IPS DF 4.7 (cell line): ENCODE measurements at regions not wholly inside any gene's neighbourhood (a gene's known extent, or its start where the extent isn't known, plus 50 kb on each side); places are given as distances from the start of the nearest gene placed in this dataset.

Experiments
- DNase-seq: peaks from one replicate; pipeline ENCODE4 v3.0.0-alpha.2; 2013; ENCODE audit warnings: low spot score; ENCODE audit errors: extremely low read depth

GRCh38 chr16:66150698-66151482 is 215.6 kb upstream of the CDH5 start:
- DNase-seq = no peak

- DNase-seq = no peak
Observed at GRCh38 chr16:66147291-66147690, 219.2 kb upstream of the CDH5 start.

GRCh38 chr16:66146798-66147197 is 219.7 kb upstream of the CDH5 start:
- DNase-seq = no peak

- no peak for DNase-seq
Observed at GRCh38 chr16:66144641-66145040, 221.8 kb upstream of the CDH5 start.

- DNase-seq = no peak
Observed at GRCh38 chr16:66143415-66143814, 223.1 kb upstream of the CDH5 start.

DNA sequence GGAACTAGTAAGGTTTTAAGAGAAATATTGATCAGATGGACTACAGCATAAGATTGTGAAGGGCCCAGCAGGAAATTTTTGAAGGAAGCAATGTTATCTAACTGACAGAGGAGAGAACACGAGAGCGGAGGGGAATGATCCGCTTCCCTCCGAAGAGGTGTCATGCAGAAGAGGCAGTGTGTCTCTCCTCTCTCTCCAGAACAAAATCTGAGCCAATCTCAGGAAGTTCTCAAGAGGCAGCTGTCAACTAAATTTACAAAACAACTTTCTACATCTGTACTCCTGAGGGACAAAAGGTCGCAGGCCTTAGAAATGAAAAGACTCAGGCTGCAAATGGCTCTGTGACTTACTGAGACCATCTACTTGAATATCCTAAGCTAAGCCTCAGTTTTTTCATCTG is 224.6 kb upstream of the CDH5 start:
- no peak for DNase-seq

DNA sequence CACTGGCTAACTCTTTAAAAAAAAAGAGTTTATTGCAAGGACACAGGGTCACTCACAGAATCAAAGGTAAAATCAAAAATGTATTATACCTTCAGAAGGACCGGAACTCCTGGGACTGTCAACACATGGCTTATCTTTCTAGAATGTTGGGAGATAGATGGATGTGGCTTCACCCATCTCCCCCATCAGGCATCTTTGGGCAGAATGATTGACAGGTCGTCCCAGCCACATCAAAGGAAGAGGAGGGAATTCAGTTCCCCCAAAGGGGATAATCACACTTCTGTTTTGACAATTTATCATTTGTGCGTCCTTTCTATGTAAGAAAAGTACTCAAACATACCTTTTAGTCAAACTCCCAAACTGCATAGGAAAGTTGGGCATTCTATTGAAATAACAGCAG is 228.6 kb upstream of the CDH5 start:
- DNase-seq = no peak

DNA sequence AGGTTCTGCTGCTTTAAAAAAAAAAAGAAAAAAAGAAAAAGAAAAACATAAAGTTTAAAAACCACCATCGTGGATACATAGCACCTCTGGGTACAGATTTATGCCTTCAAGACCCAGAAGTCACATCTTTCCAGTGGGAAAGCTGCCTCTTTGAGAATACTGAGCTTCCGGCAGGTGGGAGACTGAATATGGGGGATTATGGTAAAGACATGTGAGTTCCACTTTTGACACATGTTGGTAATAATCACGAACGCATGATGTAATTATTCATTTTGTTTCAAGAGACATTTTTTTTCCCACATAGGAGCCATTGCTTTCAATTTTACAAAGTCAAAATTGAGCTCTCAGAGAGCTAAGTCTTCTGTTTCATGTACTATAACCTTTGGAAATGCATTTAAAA is 229.7 kb upstream of the CDH5 start:
- no peak for DNase-seq

DNA sequence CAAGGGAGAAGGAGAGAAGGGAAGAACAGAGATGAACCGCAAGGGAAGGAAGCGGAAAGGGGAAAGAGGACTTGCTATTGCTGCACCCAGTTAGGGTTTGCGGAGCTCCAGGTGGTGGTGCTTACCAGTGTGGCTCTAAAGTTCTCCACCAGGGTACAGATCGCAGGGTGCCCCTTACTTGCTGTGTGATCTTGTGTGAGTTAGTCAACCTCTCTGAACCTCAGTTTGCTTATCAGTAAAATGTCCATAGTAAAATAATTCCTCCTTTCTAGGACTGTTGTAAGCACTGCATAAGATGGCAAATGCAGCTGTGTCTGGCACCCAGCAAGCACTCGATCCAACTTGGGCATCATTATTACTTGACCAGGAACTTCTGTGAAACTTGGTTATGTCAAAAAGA is 230.7 kb upstream of the CDH5 start:
- no peak for DNase-seq

DNA sequence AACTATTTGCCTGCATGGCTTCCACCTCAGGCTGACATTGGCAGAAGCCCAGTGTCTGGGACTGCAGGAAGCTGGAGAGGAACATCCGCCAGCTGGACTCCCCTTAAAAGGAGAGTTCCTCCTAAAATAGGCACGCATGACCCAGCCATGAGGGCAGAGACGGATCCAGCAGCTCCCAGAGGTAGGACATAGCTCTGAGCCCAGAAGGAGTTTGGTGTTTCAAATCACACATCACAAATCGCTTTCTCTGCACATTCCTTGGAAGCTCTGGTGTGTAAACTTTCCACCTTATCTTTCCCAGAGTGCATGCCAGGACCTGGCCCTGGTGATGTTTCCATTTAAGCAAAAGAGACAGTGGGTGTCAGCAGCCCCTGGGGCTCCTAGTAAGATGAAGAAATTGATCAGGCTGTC is 231.1 kb upstream of the CDH5 start:
- no peak for DNase-seq

DNA sequence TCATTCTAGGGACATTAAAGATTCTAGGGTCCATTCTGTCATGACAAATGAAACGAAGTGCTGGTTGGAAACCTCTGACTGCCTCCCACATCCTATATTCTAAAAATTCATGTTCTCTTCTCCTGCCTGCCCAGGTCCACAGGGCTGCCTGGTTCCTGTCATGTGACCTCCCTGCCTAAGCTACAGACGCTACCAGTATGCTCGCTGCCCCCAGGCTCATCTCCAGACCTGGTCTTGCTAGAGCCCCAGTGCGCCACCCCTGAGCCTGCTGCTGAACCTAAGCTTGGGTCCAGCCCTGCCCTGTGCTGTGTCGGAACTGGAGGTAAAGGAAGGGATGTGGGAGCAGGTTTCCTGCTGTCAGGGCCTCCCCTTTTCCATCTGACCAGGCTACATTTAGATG is 231.6 kb upstream of the CDH5 start:
- no peak for DNase-seq

DNA sequence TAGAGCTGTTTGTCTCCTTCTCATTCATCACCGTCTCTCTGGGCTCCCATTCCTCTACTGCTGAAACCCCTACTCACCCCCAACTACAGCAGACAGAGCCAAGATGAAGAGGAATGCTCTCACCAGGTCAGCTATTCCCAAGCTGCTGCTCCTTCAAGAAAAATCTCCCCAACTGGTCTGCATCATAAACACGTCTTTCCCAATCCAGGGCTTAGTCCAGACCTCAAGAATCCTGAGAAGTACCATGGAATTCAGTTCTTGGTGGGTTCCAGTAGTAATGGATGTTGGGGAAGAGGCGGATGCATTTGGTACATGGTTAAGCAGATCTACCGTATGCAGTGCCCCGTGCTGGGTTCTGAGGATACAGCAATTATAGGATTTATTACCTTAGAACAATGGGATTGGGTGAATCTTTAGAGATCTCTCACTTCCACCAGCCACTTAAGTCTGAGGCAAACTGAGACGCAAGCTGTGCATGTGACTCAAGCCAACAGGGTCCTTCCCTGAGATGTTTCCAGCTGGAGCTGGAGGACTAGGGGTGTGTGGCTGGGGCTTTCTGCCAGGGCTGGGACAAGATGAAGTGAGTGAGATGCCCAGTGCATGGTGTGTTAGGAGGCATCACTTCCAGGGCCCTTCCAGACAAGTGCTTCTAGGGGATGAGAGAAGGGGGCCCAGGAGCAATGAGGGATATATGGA is 232.7 kb upstream of the CDH5 start:
- DNase-seq = no peak

DNA sequence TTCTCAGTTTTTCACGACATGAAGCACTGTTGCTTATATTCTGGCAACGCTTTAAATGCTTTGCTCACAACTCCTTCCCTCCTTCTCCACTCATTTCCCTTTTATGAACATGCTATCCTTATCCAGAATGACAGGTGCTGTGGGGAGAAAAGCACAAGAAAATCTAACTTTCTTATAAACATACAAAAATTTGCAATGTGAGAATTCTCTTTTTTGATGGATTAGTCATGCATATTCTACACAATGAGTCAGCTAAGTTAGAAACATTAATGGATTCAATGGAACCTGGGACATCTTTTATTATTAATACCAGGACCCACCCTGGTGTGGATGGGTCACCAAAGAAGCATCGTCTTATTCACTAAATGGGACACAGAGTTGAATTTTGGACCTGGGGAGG is 234.6 kb upstream of the CDH5 start:
- no peak for DNase-seq

- DNase-seq = no peak
Observed at GRCh38 chr16:66131156-66131807, 235.2 kb upstream of the CDH5 start.

DNA sequence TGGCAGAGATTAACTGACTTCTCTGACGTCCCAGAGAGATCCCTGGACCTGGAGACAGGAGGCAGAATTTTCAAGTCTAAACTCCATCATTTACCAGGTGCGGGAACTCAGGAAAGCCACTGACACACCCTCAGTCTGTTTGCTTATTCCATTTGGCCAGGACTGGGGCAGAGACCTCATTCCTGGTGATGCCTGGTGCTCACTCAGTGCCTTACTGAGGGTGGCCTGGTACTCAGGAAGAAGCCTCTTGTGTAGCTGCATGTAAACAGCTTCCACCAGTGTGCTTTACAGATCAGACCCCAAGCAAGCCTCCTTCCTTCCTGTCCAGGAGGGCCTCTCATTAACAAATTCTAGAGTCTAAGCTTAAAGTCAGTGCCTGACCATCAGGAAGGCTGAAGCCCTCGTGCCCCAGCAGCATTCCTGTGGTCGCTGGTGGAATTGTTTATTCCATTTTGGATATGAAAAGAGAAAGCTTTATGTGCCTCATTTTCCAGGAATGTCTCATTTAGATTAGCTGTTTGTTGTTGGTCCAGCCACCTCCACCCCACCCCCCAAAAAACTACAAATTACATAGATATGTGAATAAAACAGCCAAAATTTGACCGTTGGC is 236.1 kb upstream of the CDH5 start:
- DNase-seq = no peak

GRCh38 chr16:66129196-66129595 is 237.3 kb upstream of the CDH5 start:
- DNase-seq = no peak

GRCh38 chr16:66128371-66128770 is 238.1 kb upstream of the CDH5 start:
- no peak for DNase-seq

DNA sequence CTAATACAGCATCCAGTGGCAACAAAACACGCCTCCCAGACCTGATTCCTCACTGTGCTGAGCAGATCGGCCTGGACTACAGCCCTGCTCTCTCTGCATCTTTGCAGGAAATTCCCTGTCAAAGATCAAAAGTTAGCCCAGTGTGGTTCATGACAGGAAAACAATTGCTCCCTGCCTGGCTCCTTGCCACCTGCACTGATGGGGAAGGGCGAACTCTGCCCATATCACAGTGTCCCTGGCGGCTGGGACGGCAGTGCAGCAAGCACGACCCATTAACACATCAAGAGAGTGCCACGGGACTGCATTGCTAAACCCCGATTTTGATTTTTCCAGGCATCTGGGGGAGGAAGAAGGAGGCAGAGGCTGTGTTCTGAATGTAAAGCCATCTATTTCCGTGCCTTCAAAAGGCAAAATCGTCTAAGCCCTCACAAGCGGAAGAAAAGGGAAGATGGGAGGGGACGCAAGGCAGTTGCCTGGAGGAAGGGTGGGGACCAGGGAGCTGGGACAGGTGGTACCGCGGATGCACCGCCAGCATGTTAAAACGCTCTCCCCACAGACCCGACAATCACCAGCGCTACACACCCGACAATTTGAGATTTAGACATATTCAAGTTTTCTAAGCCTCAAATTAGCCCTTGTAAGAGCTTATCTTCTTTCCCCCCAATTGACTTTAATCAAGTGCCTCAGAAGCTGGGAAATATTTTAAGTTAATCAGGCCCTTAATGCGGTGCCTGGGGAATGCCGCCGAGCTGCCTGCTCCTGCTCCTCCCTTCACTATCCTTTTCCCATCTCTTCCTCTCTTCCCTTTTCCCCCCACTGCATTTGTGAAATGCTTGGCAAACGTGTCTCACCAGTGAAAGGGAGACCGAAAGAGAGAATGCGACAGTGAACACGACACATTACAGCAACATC is 238.8 kb upstream of the CDH5 start:
- DNase-seq = no peak

- DNase-seq = no peak
Observed at GRCh38 chr16:66121466-66121865, 245.0 kb upstream of the CDH5 start.

DNA sequence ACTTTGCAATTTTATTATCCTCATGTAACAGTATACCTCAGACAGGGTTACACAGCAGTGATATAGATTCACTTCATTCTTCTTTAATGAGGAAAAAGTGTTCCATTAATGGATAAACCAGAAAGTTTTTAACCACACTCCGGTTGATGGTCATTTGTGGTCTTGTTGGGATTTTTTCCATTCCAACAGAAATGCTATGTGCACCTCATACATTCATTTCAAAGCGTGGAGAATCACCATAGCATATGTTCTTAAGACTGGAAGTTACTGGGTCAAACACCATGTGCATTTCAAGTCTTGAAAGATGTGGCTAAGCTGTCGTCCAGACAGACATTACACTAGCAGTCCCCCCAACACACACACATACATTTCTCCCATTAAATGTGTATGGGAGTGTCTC is 245.8 kb upstream of the CDH5 start:
- no peak for DNase-seq
